ENCODE measurements at regions not wholly inside any gene's neighbourhood (a gene's known extent, or its start where the extent isn't known, plus 50 kb on each side); places are given as distances from the start of the nearest gene placed in this dataset.
A peak's percentile ranks its signal among the peaks of the same experiment; 100 is the strongest.

- DNase-seq: no peak
Observed at GRCh38 chr2:52210161-52210560, 1178.2 kb upstream of the NRXN1 start.

DNA sequence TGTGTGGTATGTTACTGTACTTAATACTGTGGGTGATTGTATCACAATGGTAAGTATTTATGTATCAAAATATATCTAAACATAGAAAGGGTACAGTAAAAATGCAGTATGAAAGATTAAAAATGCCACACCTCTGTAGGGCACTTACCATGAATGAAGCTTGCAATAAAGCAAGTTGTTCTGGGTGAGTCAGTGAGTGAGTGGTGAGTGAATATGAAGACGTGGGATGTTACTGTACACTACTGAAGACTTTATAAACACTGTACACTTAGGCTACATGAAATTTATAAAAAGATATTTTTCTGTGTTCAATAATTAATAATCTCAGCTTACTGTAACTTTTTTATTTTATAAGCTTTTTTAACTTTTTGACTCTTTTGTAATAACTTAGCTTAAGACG is 1162.4 kb upstream of the NRXN1 start:
- DNase-seq: no peak

- DNase-seq: no peak
Observed at GRCh38 chr2:52193804-52194203, 1161.9 kb upstream of the NRXN1 start.

- no peak for DNase-seq
Observed at GRCh38 chr2:52192656-52193055, 1160.7 kb upstream of the NRXN1 start.

- no peak for DNase-seq
Observed at GRCh38 chr2:52181080-52181479, 1149.1 kb upstream of the NRXN1 start.

- no peak for DNase-seq
Observed at GRCh38 chr2:52178845-52179244, 1146.9 kb upstream of the NRXN1 start.

DNA sequence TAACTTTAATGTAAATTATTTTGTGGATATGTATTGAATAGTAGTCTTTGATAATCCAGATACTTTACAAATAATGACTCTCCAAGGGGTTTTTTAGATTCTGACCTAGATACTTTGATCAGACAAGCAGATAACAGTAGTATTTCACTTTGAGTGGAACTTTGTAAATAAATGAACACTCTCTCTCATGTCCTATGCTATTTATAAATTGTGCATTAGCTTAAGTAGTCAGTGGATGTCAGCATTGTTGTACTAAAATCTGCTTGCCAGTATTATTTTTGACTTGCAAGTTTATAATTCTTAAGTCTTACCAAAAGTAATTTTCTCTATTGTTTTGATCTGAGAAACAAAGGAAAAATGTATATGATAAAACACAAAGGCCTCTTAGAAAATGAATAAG is 1113.1 kb upstream of the NRXN1 start:
- no peak for DNase-seq

DNA sequence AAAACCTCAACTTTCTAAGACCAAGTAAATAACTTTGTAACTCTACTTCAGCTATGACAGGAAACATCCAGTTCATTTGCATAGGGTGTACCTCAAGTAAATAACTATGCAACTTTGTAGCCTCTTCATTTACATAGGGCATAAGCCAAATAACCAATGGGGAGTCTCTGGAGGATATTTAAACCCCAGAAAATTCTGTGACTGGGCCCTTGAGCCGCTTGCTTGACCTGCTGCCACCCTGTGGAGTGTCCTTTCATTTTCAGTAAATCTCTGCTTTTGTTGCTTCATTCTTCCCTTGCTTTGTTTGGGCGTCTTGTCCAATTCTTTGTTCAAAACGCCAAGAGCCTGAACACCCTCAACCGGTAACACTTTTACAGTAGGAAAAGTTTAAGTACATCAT is 1112.7 kb upstream of the NRXN1 start:
- DNase-seq: no peak

DNA sequence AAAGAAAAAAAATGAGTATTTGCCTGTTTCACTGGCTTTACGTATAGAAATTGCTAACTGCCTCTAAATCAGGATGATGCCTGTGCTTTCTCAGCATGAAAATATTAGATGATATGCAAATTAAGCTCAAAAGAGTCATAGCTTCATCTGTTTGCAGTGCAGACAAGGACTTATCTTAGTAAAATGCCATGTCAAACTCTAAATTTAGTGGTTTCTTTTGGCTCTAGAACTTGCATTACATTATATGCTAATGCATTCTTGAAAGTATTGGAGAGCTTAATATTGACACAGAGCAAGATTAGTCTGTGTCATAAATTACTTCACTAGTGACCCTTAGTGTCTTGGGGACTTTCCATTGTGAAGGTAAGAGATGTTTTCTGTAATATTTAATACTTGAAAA is 1109.1 kb upstream of the NRXN1 start:
- no peak for DNase-seq

GRCh38 chr2:52139241-52139640 is 1107.3 kb upstream of the NRXN1 start:
- no peak for DNase-seq

GRCh38 chr2:52135235-52135634 is 1103.3 kb upstream of the NRXN1 start:
- no peak for DNase-seq

DNA sequence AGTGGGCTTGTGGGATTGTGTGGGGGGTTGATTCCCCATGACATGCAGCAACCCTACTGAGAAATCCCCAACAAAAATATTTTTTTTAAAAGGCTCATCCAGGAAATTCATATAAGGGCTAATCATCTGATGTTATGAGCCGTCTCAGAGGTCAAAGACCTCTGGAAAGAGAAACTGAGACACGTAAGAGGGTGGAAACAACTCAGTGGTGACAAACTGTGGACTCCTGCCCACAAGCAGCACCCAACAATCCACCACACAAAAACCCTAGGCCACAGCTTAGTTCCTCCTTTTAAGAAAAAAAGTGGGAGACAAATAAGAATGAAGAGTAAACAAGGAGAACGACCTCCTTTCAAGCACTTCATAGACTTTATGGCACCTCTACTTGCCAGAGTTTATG is 1096.1 kb upstream of the NRXN1 start:
- DNase-seq: no peak

GRCh38 chr2:52127527-52127926 is 1095.6 kb upstream of the NRXN1 start:
- no peak for DNase-seq

DNA sequence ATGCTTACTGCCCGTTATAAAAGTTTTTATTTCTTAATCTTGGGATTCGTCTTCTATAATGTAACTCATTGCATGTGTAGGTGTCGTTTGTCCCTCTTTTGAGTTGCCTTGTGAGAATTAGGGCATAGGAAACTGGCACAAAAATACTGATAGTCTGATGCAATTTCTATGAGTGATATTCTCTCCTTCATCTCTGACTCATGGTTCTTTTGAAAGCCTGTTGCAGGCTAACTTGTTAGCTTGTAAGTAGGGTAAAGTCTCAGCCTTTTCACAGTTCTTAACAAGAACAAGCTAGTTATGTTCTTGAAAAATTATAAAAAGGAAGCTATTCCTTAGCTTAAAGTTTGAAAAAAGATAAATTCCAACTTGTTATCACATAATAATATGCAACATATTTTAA is 1085.4 kb upstream of the NRXN1 start:
- no peak for DNase-seq

- DNase-seq: peak; percentile 60
Observed at GRCh38 chr2:52115750-52116149, 1083.8 kb upstream of the NRXN1 start.

DNA sequence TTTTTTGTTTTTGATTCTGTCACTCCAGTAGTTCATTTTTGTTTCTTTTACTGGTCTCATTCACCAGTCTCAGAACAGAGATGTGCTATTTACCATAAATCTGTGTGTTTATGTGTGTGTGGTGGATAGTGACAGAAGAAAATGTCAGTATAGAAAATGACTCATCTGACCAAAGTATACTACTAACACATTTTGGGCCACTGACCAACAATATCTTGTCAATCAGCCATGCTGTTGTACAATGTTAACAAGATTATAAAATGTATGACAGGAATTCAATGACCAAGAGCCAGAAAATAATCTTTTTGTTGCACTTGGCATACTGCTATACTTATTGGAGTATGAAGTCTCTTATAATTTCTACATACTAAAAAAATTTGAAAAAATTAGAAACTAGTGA is 1081.4 kb upstream of the NRXN1 start:
- DNase-seq: no peak

- no peak for DNase-seq
Observed at GRCh38 chr2:52112141-52112540, 1080.2 kb upstream of the NRXN1 start.

DNA sequence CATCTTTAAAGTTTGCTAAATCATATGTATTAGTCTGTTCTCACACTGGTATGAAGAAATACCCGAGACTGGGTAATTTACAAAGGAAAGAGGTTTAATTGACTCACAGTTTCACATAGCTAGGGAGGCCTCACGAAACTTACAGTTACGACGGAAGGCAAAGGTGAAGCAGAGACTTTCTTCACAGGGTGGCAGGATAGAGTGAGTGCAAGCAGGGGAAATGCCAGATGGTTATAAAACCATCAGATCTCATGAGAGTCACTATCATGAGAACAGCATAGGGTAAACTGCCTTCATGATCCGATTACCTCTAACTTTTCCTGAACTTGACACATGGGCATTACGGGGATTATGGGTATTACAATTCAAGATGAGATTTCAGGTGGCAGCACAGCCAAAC is 1075.2 kb upstream of the NRXN1 start:
- no peak for DNase-seq

GRCh38 chr2:52097071-52097470 is 1065.1 kb upstream of the NRXN1 start:
- DNase-seq: no peak

DNA sequence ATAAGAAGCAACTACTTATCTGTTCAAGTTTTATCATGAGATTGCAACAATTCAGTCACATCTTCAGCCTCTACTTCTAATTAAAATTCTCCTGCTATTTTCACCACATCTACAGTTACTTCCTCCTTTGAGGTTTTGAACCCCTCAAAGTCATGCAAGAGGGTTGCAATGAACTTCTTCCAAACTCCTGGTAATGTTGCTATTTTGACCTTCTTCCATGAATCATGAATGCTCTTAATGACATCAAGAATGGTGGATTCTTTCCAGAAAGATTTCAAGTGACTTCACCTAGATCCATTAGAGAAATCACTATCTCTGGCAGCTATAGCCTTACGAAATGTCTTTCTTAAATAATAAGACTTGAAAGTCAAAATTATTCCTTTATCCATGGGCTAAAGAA is 1052.8 kb upstream of the NRXN1 start:
- DNase-seq: no peak

- no peak for DNase-seq
Observed at GRCh38 chr2:52083214-52083613, 1051.3 kb upstream of the NRXN1 start.

DNA sequence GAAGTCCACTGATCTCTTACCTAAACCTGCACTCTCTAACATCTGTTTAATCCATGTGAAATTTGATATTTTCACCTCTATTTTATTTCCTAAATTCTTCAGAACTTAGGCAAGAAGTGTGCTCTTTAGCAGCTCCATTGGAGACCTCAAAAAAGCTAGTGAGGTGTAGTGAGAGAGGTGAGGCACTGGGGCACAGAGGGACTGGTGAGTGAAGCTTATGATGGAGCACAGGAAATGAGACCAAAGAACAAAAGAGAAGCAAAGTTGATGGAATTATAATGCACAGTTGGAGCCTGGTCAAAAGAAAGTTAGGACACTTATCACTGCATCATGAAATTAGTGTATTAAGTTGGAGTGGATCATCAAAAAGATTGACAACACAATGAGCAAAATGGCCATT is 1050.7 kb upstream of the NRXN1 start:
- peak; percentile 84 for DNase-seq

- DNase-seq: no peak
Observed at GRCh38 chr2:52079602-52080001, 1047.7 kb upstream of the NRXN1 start.

- DNase-seq: no peak
Observed at GRCh38 chr2:52077159-52077558, 1045.2 kb upstream of the NRXN1 start.

- DNase-seq: no peak
Observed at GRCh38 chr2:52074130-52074719, 1042.3 kb upstream of the NRXN1 start.

DNA sequence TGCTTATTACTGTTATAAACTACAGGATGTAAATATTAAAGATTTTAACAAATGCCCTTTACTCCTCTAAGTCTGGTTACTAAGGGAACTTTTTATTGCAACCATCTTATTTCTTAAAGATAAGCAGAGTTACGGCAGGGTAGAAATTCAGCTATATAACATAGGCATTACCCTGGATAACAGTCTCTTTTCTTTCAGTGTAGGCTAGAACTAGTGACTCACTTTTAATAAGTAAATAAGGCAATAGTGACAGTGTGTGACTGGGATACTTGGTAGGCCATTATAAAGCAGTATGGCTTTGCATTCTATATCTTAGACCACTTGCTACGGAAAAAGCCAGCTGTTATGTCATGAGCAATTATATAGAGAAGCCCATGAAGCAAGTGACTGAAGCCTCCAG is 1041.0 kb upstream of the NRXN1 start:
- no peak for DNase-seq
